ENCODE measurements at regions not wholly inside any gene's neighbourhood (a gene's known extent, or its start where the extent isn't known, plus 50 kb on each side); places are given as distances from the start of the nearest gene placed in this dataset.

DNA sequence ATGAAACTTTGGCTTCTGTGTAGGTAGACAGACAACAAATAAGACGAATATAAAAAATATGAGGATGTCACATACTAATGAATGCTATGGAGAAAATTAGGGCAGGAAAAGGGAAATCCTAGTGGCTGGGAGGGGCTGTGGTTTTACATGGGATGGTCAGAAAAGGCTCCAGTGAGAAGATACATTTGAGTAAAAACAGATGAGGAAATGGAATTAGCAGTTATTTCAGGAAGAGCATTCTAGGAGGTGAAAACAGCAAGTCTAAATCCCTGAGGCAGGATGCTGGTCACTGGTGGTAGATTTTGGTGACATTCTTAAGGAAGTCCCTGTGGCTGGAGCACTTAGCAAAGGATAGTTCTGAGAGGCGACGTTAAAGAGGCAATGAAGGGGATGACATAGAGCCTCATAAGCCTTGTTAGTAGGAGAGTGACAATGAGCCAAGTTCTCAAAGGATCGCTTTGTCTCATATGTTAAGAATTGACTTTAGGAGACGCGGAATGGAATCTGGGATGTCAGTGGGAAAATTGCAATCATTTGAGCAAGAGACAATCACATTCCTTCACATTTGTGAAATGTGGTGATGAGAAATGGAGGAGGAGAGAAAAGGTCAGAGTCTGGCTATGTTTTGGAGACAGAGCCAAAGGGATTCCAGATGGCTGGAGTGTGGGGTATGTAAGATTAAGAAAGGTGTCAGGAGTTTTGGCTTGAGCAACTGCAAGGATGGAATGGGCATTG is 384.7 kb upstream of the FZD8 start:
- no peak for TF ChIP-seq POLR2A (IDR thresholded peaks at IDR 0.05; ENCODE audit: low read depth, low read length)
- no peak for TF ChIP-seq SMC3 (IDR thresholded peaks at IDR 0.05; ENCODE audit: low read depth, low read length)
- TF ChIP-seq, protein P1, sequence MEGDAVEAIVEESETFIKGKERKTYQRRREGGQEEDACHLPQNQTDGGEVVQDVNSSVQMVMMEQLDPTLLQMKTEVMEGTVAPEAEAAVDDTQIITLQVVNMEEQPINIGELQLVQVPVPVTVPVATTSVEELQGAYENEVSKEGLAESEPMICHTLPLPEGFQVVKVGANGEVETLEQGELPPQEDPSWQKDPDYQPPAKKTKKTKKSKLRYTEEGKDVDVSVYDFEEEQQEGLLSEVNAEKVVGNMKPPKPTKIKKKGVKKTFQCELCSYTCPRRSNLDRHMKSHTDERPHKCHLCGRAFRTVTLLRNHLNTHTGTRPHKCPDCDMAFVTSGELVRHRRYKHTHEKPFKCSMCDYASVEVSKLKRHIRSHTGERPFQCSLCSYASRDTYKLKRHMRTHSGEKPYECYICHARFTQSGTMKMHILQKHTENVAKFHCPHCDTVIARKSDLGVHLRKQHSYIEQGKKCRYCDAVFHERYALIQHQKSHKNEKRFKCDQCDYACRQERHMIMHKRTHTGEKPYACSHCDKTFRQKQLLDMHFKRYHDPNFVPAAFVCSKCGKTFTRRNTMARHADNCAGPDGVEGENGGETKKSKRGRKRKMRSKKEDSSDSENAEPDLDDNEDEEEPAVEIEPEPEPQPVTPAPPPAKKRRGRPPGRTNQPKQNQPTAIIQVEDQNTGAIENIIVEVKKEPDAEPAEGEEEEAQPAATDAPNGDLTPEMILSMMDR (conservative IDR thresholded peaks at IDR 0.05; ENCODE audit: low read depth, low read length) = no peak
- TF ChIP-seq RAD21 (IDR thresholded peaks at IDR 0.05; ENCODE audit: low read length) = no peak
- TF ChIP-seq RFX5 (IDR thresholded peaks at IDR 0.05; ENCODE audit: low read depth, low read length) = no peak
- TF ChIP-seq MAFK (IDR thresholded peaks at IDR 0.05; ENCODE audit: low read depth, low read length) = no peak
- TF ChIP-seq, protein P2, sequence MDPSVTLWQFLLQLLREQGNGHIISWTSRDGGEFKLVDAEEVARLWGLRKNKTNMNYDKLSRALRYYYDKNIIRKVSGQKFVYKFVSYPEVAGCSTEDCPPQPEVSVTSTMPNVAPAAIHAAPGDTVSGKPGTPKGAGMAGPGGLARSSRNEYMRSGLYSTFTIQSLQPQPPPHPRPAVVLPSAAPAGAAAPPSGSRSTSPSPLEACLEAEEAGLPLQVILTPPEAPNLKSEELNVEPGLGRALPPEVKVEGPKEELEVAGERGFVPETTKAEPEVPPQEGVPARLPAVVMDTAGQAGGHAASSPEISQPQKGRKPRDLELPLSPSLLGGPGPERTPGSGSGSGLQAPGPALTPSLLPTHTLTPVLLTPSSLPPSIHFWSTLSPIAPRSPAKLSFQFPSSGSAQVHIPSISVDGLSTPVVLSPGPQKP (IDR thresholded peaks at IDR 0.05; ENCODE audit: borderline replicate concordance, low read depth, low read length) = no peak
- TF ChIP-seq CHD1 (IDR thresholded peaks at IDR 0.05; ENCODE audit: low read depth, low read length) = no peak
- TF ChIP-seq CEBPB (IDR thresholded peaks at IDR 0.05; ENCODE audit: low read depth, low read length) = no peak
- TF ChIP-seq, protein P3, sequence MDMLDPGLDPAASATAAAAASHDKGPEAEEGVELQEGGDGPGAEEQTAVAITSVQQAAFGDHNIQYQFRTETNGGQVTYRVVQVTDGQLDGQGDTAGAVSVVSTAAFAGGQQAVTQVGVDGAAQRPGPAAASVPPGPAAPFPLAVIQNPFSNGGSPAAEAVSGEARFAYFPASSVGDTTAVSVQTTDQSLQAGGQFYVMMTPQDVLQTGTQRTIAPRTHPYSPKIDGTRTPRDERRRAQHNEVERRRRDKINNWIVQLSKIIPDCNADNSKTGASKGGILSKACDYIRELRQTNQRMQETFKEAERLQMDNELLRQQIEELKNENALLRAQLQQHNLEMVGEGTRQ (IDR thresholded peaks at IDR 0.05; ENCODE audit: low read depth, low read length) = no peak
- no peak for TF ChIP-seq NFE2L2 (IDR thresholded peaks at IDR 0.05; ENCODE audit: low read depth, low read length)
- no peak for TF ChIP-seq MXI1 (IDR thresholded peaks at IDR 0.05; ENCODE audit: borderline replicate concordance, low read depth, low read length)
- no peak for TF ChIP-seq MAZ (IDR thresholded peaks at IDR 0.05; ENCODE audit: borderline replicate concordance, low read depth, low read length)
- TF ChIP-seq BHLHE40 (IDR thresholded peaks at IDR 0.05; ENCODE audit: low read depth, low read length) = no peak

Measured in IMR-90 (cell line).